K562 (cell line): ENCODE measurements at regions not wholly inside any gene's neighbourhood (a gene's known extent, or its start where the extent isn't known, plus 50 kb on each side); places are given as distances from the start of the nearest gene placed in this dataset.
"Not testable (repeated sequence)": the region's sequence is repeated elsewhere in the genome, so short reads cannot be mapped to it uniquely, and the experiment has no call there.

Source experiments
- ATAC-seq: fragments of 200-7000 bp; cut with Tn5 transposase; 3 replicates; pipeline ENCODE4 v1.9.1; 2020; ENCODE audit warnings: moderate library complexity
- BruUV-seq: library from RNA; stranded (reverse); fragments of 400-500 nt; replicated peaks from 2 replicates; lab custom pipeline; 2021; lab: Mats Ljungman, UMichigan
- CTCF ChIA-PET: fragments of 300-600 bp; formaldehyde crosslinking; extraction: SDS; loops from one replicate; lab custom pipeline; 2021; ENCODE audit warnings: low intra/inter-chr PET ratio; lab: Yijun Ruan, JAX
- POLR2A ChIA-PET: fragments of 300-600, 350-650 bp; sonication (Branson Sonifier 250); formaldehyde crosslinking; extraction: SDS; loops from one replicate; lab custom pipeline; 2021; ENCODE audit warnings: antibody characterized with exemption, inconsistent platforms; lab: Yijun Ruan, JAX
- DNase-seq, 4 experiments: peaks; one replicate each; pipeline versions ENCODE4 v3.0.0 to v3.0.0-alpha.2; 2011 to 2018; ENCODE audit warnings: low spot score in 3 of 4, mixed read lengths in 3 of 4; ENCODE audit errors: extremely low read depth in 1 of 4
- FAIRE-seq: peaks from 2 replicates; lab custom pipeline; 2011; peaks lifted over from hg19 to GRCh38; lab: Jason Lieb, UNC
- H2AFZ ChIP-seq: 2 replicates; pipeline ENCODE4 v1.6.0; 2011; ENCODE audit warnings: low read depth, low read length, control low read depth, inconsistent platforms
- H3K27ac ChIP-seq: fragments of 200-600 bp; 3 replicates; pipeline ENCODE4 v1.8.0; 2011; ENCODE audit warnings: low read depth, mild to moderate bottlenecking, control low read depth, inconsistent platforms, low read length, moderate library complexity, mixed read lengths; ENCODE audit errors: extremely low read depth
- H3K27me3 ChIP-seq, 2 experiments: fragments of 300-600 bp in 1 of 2; 2 replicates in 1 of 2; 3 replicates in 1 of 2; pipeline versions ENCODE4 v1.6.0 to v1.8.0; 2011; ENCODE audit warnings: inconsistent platforms in 2 of 2, low read length in 2 of 2, mild to moderate bottlenecking in 1 of 2, mixed read lengths in 1 of 2, moderate library complexity in 1 of 2; ENCODE audit not compliant: control insufficient read depth in 2 of 2, insufficient read depth in 2 of 2
- H3K36me3 ChIP-seq: fragments of 300-600 bp; 3 replicates; pipeline ENCODE4 v1.8.0; 2011; ENCODE audit warnings: mild to moderate bottlenecking, low read length, inconsistent platforms; ENCODE audit not compliant: control insufficient read depth, insufficient read depth
- H3K4me1 ChIP-seq, 2 experiments: fragments of 200-600 bp in 1 of 2; replicated peaks in 1 of 2; 2 replicates in 1 of 2; 3 replicates in 1 of 2; pipeline versions ENCODE4 v1.5.1 to v1.8.0; 2011; ENCODE audit warnings: inconsistent platforms in 2 of 2, low read length in 2 of 2, mild to moderate bottlenecking in 1 of 2, mixed read lengths in 1 of 2, moderate library complexity in 1 of 2; ENCODE audit not compliant: control insufficient read depth in 2 of 2, insufficient read depth in 2 of 2
- H3K4me2 ChIP-seq: 2 replicates; pipeline ENCODE4 v1.6.1; 2011; ENCODE audit warnings: low read length, control low read depth, inconsistent platforms, mixed read lengths; ENCODE audit not compliant: insufficient read depth
- H3K4me3 ChIP-seq: fragments of 200-600 bp; sonication (generic), shearing (Covaris generic); 2 replicates; pipeline ENCODE4 v1.5.1; 2016; ENCODE audit warnings: control low read depth, inconsistent platforms
- H3K79me2 ChIP-seq: fragments of 200-600 bp; 3 replicates; pipeline ENCODE4 v1.8.0; 2011; ENCODE audit warnings: low read length, inconsistent platforms; ENCODE audit not compliant: control insufficient read depth, insufficient read depth
- H3K9ac ChIP-seq, 2 experiments: 2 replicates each; pipeline versions ENCODE4 v1.6.0 to v1.6.1; 2011; ENCODE audit warnings: low read depth in 2 of 2, low read length in 2 of 2, control low read depth in 1 of 2, inconsistent platforms in 1 of 2, mild to moderate bottlenecking in 1 of 2, mixed read lengths in 1 of 2; ENCODE audit not compliant: insufficient read depth in 1 of 2
- H3K9me1 ChIP-seq: one replicate; pipeline ENCODE4 v1.6.0; 2011; ENCODE audit warnings: inconsistent platforms, mild to moderate bottlenecking, low read length, moderate library complexity; ENCODE audit not compliant: control insufficient read depth, insufficient read depth
- H3K9me3 ChIP-seq: replicated peaks from 2 replicates; pipeline ENCODE4 v1.5.1; 2011; ENCODE audit warnings: low read depth, low read length, inconsistent platforms; ENCODE audit not compliant: control insufficient read depth, insufficient read depth
- H4K20me1 ChIP-seq: replicated peaks from 2 replicates; pipeline ENCODE4 v1.6.1; 2011; ENCODE audit warnings: low read length, inconsistent platforms, mixed read lengths; ENCODE audit not compliant: control insufficient read depth, insufficient read depth
- WGBS: fragments of 100-300 bp; shearing (Covaris generic); methylation state at CpG from one replicate; pipeline ENCODE4 v1.1.6; 2016; ENCODE audit warnings: low coverage, mixed read lengths; ENCODE audit not compliant: insufficient coverage; ENCODE audit errors: missing lambda C conversion rate; 5-methylcytosine and 5-hydroxymethylcytosine counted together
- in situ Hi-C: fragments of 300-500 bp; cut with MboI; formaldehyde crosslinking; loops from 4 replicates; pipeline ENCODE4 v1.15.0; 2018; ENCODE audit warnings: inconsistent platforms, mixed read lengths
- intact Hi-C: fragments of 100-400 bp; cut with micrococcal nuclease; formaldehyde crosslinking; loops from 2 replicates; pipeline ENCODE4 v1.14.2; 2022

- in situ Hi-C loops, BruUV-seq: not testable (repeated sequence)
These were observed 208.0 kb upstream of the FAM240B start for GRCh38 chr9:38927970-38928369.

GRCh38 chr9:38926565-38926964 is 206.6 kb upstream of the FAM240B start:
- CTCF ChIA-PET, in situ Hi-C loops, H2AFZ ChIP-seq, H3K27me3 ChIP-seq, H3K9me3 ChIP-seq, intact Hi-C loops, H3K9ac ChIP-seq, H3K9me1 ChIP-seq, H3K4me2 ChIP-seq, H3K4me1 ChIP-seq, H4K20me1 ChIP-seq, DNase-seq, FAIRE-seq, BruUV-seq, H3K79me2 ChIP-seq, ATAC-seq, POLR2A ChIA-PET, H3K36me3 ChIP-seq, H3K27ac ChIP-seq, H3K4me3 ChIP-seq: not testable (repeated sequence)
- no CpG with 5 or more reads among the region's 3 CpGs for WGBS

More at GRCh38 chr9:38927970-38928369, 208.0 kb upstream of the FAM240B start:
- H3K4me3 ChIP-seq, H3K4me1 ChIP-seq, POLR2A ChIA-PET, H3K9ac ChIP-seq, H3K9me3 ChIP-seq, H3K4me2 ChIP-seq, H3K9me1 ChIP-seq, CTCF ChIA-PET, FAIRE-seq, H3K79me2 ChIP-seq, H4K20me1 ChIP-seq, ATAC-seq, H3K36me3 ChIP-seq, H2AFZ ChIP-seq, H3K27ac ChIP-seq, intact Hi-C loops, H3K27me3 ChIP-seq, DNase-seq: not testable (repeated sequence)
- 0% methylated on average over 2 of the region's 4 CpGs for WGBS

GRCh38 chr9:38921253-38921652 is 201.3 kb upstream of the FAM240B start:
- POLR2A ChIA-PET, ATAC-seq, FAIRE-seq: not testable (repeated sequence)

GRCh38 chr9:38910629-38911028 is 190.7 kb upstream of the FAM240B start:
- H3K36me3 ChIP-seq, in situ Hi-C loops, ATAC-seq, H3K4me1 ChIP-seq, H4K20me1 ChIP-seq, H3K9me1 ChIP-seq, DNase-seq, H3K4me3 ChIP-seq, BruUV-seq, POLR2A ChIA-PET, FAIRE-seq, H3K4me2 ChIP-seq, CTCF ChIA-PET, H3K79me2 ChIP-seq, intact Hi-C loops, H2AFZ ChIP-seq, H3K27ac ChIP-seq, H3K9me3 ChIP-seq, H3K9ac ChIP-seq, H3K27me3 ChIP-seq: not testable (repeated sequence)
- no CpG with 5 or more reads among the region's 4 CpGs for WGBS

More at GRCh38 chr9:38921253-38921652, 201.3 kb upstream of the FAM240B start:
- H2AFZ ChIP-seq, H3K4me2 ChIP-seq, H3K79me2 ChIP-seq, H3K4me1 ChIP-seq, H3K4me3 ChIP-seq, H3K27ac ChIP-seq, in situ Hi-C loops, H3K27me3 ChIP-seq, H3K9me1 ChIP-seq, H4K20me1 ChIP-seq, H3K9ac ChIP-seq, intact Hi-C loops, H3K36me3 ChIP-seq, BruUV-seq, DNase-seq, H3K9me3 ChIP-seq, CTCF ChIA-PET: not testable (repeated sequence)
- WGBS = no CpG with 5 or more reads among the region's 3 CpGs
